ENCODE measurements at regions not wholly inside any gene's neighbourhood (a gene's known extent, or its start where the extent isn't known, plus 50 kb on each side); places are given as distances from the start of the nearest gene placed in this dataset.

DNA sequence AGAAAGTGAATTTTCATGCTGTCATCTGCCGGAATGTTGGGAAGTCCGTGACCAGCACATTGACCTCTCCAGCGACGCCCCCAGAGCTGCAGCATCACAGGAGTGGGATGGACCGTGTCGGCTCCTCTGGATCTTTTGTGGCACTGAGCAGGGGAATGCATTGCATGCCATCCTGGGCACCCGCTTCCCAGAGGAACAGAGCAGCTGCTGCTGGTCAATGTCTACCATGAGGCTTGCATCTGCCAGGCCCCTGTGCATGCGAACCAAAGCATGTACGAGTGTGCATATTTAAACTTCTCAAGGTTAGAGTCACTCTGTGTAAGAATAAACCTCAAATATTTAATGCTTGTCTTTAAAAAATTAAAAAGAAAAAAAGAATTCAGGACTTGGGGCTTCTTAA is 414.8 kb downstream of the GADD45G start:
- peaks cover 10% of the 10 kb centered on the region for H3K27me3 ChIP-seq (ENCODE audit: insufficient read depth, low read length)
- POLR2A ChIA-PET = no interaction called here
- no peak overlapping the region for H3K4me3 ChIP-seq (replicated peaks in 1 of 2; ENCODE audit: low read depth in 1 of 2, low read length in 2 of 2)
- CTCF ChIA-PET = no interaction called here
- no TSS peak for BruUV-seq (replicated peaks)
- no peaks in the 10 kb centered on the region for H3K79me2 ChIP-seq (ENCODE audit: insufficient read depth, low read length)
- ATAC-seq (no peak), DNase-seq (ENCODE audit: low read depth, low spot score) (no peak)
- H3K9me2 ChIP-seq (ENCODE audit: insufficient read depth) = no peaks in the 10 kb centered on the region
- no peaks in the 10 kb centered on the region for H3K4me1 ChIP-seq (ENCODE audit: control insufficient read depth in 1 of 2, insufficient read depth in 2 of 2, low read length in 2 of 2)
- RAD21 ChIA-PET (ENCODE audit: low non-redundant PET in 1 of 2, low total read pairs in 2 of 2, uncharacterized antibody in 2 of 2, unreplicated experiment in 2 of 2) = no interaction called here
- no peak overlapping the region for H3K27ac ChIP-seq (ENCODE audit: low read depth, low read length)
- H3K9ac ChIP-seq (ENCODE audit: low read length) = no peak overlapping the region
- H3K4me2 ChIP-seq (ENCODE audit: low read length) = no peak overlapping the region
- no peaks in the 10 kb centered on the region for H4K20me1 ChIP-seq (ENCODE audit: insufficient read depth)
- no peaks in the 10 kb centered on the region for H3K36me3 ChIP-seq (ENCODE audit: control insufficient read depth in 1 of 2, insufficient read depth in 2 of 2, low read length in 2 of 2)
- intact Hi-C loops (cut with micrococcal nuclease) = no loop called here
- TF ChIP-seq SIN3A (IDR thresholded peaks at IDR 0.05; ENCODE audit: low read depth) = no peak
- TF ChIP-seq EZH2 (IDR thresholded peaks at IDR 0.05) = no peak
- no peak for TF ChIP-seq JUND (IDR thresholded peaks at IDR 0.05)
- TF ChIP-seq, protein P1, sequence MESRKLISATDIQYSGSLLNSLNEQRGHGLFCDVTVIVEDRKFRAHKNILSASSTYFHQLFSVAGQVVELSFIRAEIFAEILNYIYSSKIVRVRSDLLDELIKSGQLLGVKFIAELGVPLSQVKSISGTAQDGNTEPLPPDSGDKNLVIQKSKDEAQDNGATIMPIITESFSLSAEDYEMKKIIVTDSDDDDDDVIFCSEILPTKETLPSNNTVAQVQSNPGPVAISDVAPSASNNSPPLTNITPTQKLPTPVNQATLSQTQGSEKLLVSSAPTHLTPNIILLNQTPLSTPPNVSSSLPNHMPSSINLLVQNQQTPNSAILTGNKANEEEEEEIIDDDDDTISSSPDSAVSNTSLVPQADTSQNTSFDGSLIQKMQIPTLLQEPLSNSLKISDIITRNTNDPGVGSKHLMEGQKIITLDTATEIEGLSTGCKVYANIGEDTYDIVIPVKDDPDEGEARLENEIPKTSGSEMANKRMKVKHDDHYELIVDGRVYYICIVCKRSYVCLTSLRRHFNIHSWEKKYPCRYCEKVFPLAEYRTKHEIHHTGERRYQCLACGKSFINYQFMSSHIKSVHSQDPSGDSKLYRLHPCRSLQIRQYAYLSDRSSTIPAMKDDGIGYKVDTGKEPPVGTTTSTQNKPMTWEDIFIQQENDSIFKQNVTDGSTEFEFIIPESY (IDR thresholded peaks at IDR 0.05; ENCODE audit: extremely low read depth, insufficient replicate concordance, low read length) = no peak
- TF ChIP-seq FOSL1 (IDR thresholded peaks at IDR 0.05; ENCODE audit: low read depth) = no peak
- TF ChIP-seq SRF (IDR thresholded peaks at IDR 0.05; ENCODE audit: low read depth) = no peak
- no peak overlapping the region for H2AFZ ChIP-seq (ENCODE audit: low read depth, low read length, poor library complexity, severe bottlenecking)
- H3K9me3 ChIP-seq (ENCODE audit: control insufficient read depth in 1 of 2, insufficient read depth in 1 of 2, low read depth in 1 of 2, low read length in 2 of 2) = no peaks in the 10 kb centered on the region

DNA sequence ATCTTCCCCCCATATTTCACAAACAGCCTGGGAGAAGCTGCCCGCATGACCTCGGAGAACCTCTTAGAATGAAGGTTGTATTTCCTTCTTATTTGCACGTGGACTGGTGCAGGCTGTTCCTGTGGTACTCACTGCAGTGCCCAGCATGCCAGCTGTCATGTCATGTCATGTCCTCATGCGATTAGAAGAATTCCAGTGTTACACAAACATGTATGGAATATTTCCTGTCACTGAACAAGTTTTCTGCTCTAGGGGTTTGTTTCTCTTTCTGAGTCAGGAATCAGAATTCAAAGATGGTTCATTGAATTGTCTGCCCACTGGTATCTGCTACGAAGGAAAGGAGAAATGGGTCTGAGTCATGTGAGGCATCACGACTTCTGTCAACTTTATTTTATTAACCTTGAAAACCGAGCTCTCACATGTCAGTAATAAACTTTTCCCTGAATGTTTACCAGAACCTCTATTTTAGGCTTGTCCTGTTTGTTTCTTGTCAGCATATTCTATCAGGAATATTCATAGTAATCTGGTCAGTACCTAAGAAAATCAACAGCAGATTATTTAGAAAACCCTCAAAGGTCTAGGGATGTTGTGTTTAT is 415.6 kb downstream of the GADD45G start:
- no peak overlapping the region for H3K4me2 ChIP-seq (ENCODE audit: low read length)
- H3K27ac ChIP-seq (ENCODE audit: low read depth, low read length) = no peak overlapping the region
- RAD21 ChIA-PET (ENCODE audit: low non-redundant PET in 1 of 2, low total read pairs in 2 of 2, uncharacterized antibody in 2 of 2, unreplicated experiment in 2 of 2) = no interaction called here
- no peak for ATAC-seq
- H2AFZ ChIP-seq (ENCODE audit: low read depth, low read length, poor library complexity, severe bottlenecking) = no peak overlapping the region
- no TSS peak for BruUV-seq (replicated peaks)
- no peak overlapping the region for H3K9ac ChIP-seq (ENCODE audit: low read length)
- POLR2A ChIA-PET = no interaction called here
- TF ChIP-seq SIN3A (IDR thresholded peaks at IDR 0.05; ENCODE audit: low read depth) (no peak), CEBPB (IDR thresholded peaks at IDR 0.05; ENCODE audit: low read depth) (no peak), EZH2 (IDR thresholded peaks at IDR 0.05) (no peak), YY1 (IDR thresholded peaks at IDR 0.05; ENCODE audit: extremely low read depth, insufficient replicate concordance, low read depth, low read length) (no peak), ZFX (IDR thresholded peaks at IDR 0.05) (no peak), SP1 (IDR thresholded peaks at IDR 0.05; ENCODE audit: low read depth) (no peak), JUND (IDR thresholded peaks at IDR 0.05) (no peak), RAD21 (IDR thresholded peaks at IDR 0.05; ENCODE audit: low read depth) (no peak), SRF (IDR thresholded peaks at IDR 0.05; ENCODE audit: low read depth) (no peak), CBX3 (IDR thresholded peaks at IDR 0.05; ENCODE audit: low read depth) (no peak), EZH2phosphoT487 (IDR thresholded peaks at IDR 0.05; ENCODE audit: borderline replicate concordance) (no peak), EGR1 (IDR thresholded peaks at IDR 0.05; ENCODE audit: low read depth) (no peak), ZNF274 (IDR thresholded peaks at IDR 0.05; ENCODE audit: low read depth, low read length) (no peak)
- TF ChIP-seq, protein P2, sequence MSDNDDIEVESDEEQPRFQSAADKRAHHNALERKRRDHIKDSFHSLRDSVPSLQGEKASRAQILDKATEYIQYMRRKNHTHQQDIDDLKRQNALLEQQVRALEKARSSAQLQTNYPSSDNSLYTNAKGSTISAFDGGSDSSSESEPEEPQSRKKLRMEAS (IDR thresholded peaks at IDR 0.05) = no peak
- TF ChIP-seq, protein P3, sequence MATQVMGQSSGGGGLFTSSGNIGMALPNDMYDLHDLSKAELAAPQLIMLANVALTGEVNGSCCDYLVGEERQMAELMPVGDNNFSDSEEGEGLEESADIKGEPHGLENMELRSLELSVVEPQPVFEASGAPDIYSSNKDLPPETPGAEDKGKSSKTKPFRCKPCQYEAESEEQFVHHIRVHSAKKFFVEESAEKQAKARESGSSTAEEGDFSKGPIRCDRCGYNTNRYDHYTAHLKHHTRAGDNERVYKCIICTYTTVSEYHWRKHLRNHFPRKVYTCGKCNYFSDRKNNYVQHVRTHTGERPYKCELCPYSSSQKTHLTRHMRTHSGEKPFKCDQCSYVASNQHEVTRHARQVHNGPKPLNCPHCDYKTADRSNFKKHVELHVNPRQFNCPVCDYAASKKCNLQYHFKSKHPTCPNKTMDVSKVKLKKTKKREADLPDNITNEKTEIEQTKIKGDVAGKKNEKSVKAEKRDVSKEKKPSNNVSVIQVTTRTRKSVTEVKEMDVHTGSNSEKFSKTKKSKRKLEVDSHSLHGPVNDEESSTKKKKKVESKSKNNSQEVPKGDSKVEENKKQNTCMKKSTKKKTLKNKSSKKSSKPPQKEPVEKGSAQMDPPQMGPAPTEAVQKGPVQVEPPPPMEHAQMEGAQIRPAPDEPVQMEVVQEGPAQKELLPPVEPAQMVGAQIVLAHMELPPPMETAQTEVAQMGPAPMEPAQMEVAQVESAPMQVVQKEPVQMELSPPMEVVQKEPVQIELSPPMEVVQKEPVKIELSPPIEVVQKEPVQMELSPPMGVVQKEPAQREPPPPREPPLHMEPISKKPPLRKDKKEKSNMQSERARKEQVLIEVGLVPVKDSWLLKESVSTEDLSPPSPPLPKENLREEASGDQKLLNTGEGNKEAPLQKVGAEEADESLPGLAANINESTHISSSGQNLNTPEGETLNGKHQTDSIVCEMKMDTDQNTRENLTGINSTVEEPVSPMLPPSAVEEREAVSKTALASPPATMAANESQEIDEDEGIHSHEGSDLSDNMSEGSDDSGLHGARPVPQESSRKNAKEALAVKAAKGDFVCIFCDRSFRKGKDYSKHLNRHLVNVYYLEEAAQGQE (IDR thresholded peaks at IDR 0.05; ENCODE audit: low read depth) = no peak
- H3K36me3 ChIP-seq (ENCODE audit: control insufficient read depth in 1 of 2, insufficient read depth in 2 of 2, low read length in 2 of 2) = no peaks in the 10 kb centered on the region
- H3K4me1 ChIP-seq (ENCODE audit: control insufficient read depth in 1 of 2, insufficient read depth in 2 of 2, low read length in 2 of 2) = no peaks in the 10 kb centered on the region
- CTCF ChIA-PET = no interaction called here
- H3K9me3 ChIP-seq (ENCODE audit: control insufficient read depth in 1 of 2, insufficient read depth in 1 of 2, low read depth in 1 of 2, low read length in 2 of 2) = no peaks in the 10 kb centered on the region
- intact Hi-C loops (cut with micrococcal nuclease) = no loop called here
- no peaks in the 10 kb centered on the region for H4K20me1 ChIP-seq (ENCODE audit: insufficient read depth)
- H3K4me3 ChIP-seq (replicated peaks in 1 of 2; ENCODE audit: low read depth in 1 of 2, low read length in 2 of 2) = no peak overlapping the region
- H3K9me2 ChIP-seq (ENCODE audit: insufficient read depth) = no peaks in the 10 kb centered on the region
- no peaks in the 10 kb centered on the region for H3K79me2 ChIP-seq (ENCODE audit: insufficient read depth, low read length)
- H3K27me3 ChIP-seq (ENCODE audit: insufficient read depth, low read length) = peaks cover 12% of the 10 kb centered on the region
- no peak for DNase-seq (ENCODE audit: low read depth, low spot score)
